ENCODE measurements at regions not wholly inside any gene's neighbourhood (a gene's known extent, or its start where the extent isn't known, plus 50 kb on each side); places are given as distances from the start of the nearest gene placed in this dataset.

- H3K9me3 ChIP-seq (ENCODE audit: insufficient read depth, low read length, severe bottlenecking), result no peaks in the 10 kb centered on the region
- no peaks in the 10 kb centered on the region for H4K20me1 ChIP-seq (ENCODE audit: insufficient read depth, low read length)
- H3K4me3 ChIP-seq (ENCODE audit: low read depth in 1 of 2, low read length in 2 of 2), result no peak overlapping the region
- DNase-seq (no peak), ATAC-seq (ENCODE audit: insufficient read depth, low read depth) (no peak)
- H3K27ac ChIP-seq (ENCODE audit: low read length), result no peak overlapping the region
- H3K36me3 ChIP-seq (ENCODE audit: insufficient read depth, low read length), result no peaks in the 10 kb centered on the region
- no peaks in the 10 kb centered on the region for H3K79me2 ChIP-seq (ENCODE audit: insufficient read depth, low read length)
- no peaks in the 10 kb centered on the region for H3K27me3 ChIP-seq (ENCODE audit: insufficient read depth, low read length, poor library complexity)
- no peak overlapping the region for H2AFZ ChIP-seq (ENCODE audit: low read depth, low read length)
- no peaks in the 10 kb centered on the region for H3K4me1 ChIP-seq (ENCODE audit: insufficient read depth, low read length)
- no peak overlapping the region for H3K9ac ChIP-seq (ENCODE audit: low read depth, low read length)
- no peak overlapping the region for H3K4me2 ChIP-seq (ENCODE audit: insufficient read depth, low read length)
- no peak for TF ChIP-seq CTCF (IDR thresholded peaks at IDR 0.05; ENCODE audit: borderline replicate concordance, extremely low read depth, low read length, poor library complexity, severe bottlenecking)
- TF ChIP-seq EZH2 (IDR thresholded peaks at IDR 0.05; ENCODE audit: borderline replicate concordance, low read depth, low read length, severe bottlenecking), result no peak
Observed at GRCh38 chr6:133740218-133740617, 148.7 kb upstream of the TCF21 start.

GRCh38 chr6:133740816-133741215 is 148.1 kb upstream of the TCF21 start:
- H3K4me3 ChIP-seq (ENCODE audit: low read depth in 1 of 2, low read length in 2 of 2), result no peak overlapping the region
- DNase-seq (no peak), ATAC-seq (ENCODE audit: insufficient read depth, low read depth) (no peak)
- H4K20me1 ChIP-seq (ENCODE audit: insufficient read depth, low read length), result no peaks in the 10 kb centered on the region
- H3K36me3 ChIP-seq (ENCODE audit: insufficient read depth, low read length), result no peaks in the 10 kb centered on the region
- H3K4me2 ChIP-seq (ENCODE audit: insufficient read depth, low read length), result no peak overlapping the region
- TF ChIP-seq EZH2 (IDR thresholded peaks at IDR 0.05; ENCODE audit: borderline replicate concordance, low read depth, low read length, severe bottlenecking), result no peak
- no peaks in the 10 kb centered on the region for H3K9me3 ChIP-seq (ENCODE audit: insufficient read depth, low read length, severe bottlenecking)
- no peak overlapping the region for H2AFZ ChIP-seq (ENCODE audit: low read depth, low read length)
- H3K27ac ChIP-seq (ENCODE audit: low read length), result no peak overlapping the region
- H3K9ac ChIP-seq (ENCODE audit: low read depth, low read length), result no peak overlapping the region
- no peaks in the 10 kb centered on the region for H3K4me1 ChIP-seq (ENCODE audit: insufficient read depth, low read length)
- H3K79me2 ChIP-seq (ENCODE audit: insufficient read depth, low read length), result no peaks in the 10 kb centered on the region
- H3K27me3 ChIP-seq (ENCODE audit: insufficient read depth, low read length, poor library complexity), result no peaks in the 10 kb centered on the region

- no peak overlapping the region for H3K4me2 ChIP-seq (ENCODE audit: insufficient read depth, low read length)
- H3K9ac ChIP-seq (ENCODE audit: low read depth, low read length), result no peak overlapping the region
- H4K20me1 ChIP-seq (ENCODE audit: insufficient read depth, low read length), result no peaks in the 10 kb centered on the region
- no peak overlapping the region for H3K4me3 ChIP-seq (ENCODE audit: low read depth in 1 of 2, low read length in 2 of 2)
- no peaks in the 10 kb centered on the region for H3K4me1 ChIP-seq (ENCODE audit: insufficient read depth, low read length)
- DNase-seq, result no peak
- no peak for ATAC-seq (ENCODE audit: insufficient read depth, low read depth)
- H3K27ac ChIP-seq (ENCODE audit: low read length), result no peak overlapping the region
- no peaks in the 10 kb centered on the region for H3K36me3 ChIP-seq (ENCODE audit: insufficient read depth, low read length)
- H3K9me3 ChIP-seq (ENCODE audit: insufficient read depth, low read length, severe bottlenecking), result no peaks in the 10 kb centered on the region
- H3K79me2 ChIP-seq (ENCODE audit: insufficient read depth, low read length), result no peaks in the 10 kb centered on the region
- no peak for TF ChIP-seq EZH2 (IDR thresholded peaks at IDR 0.05; ENCODE audit: borderline replicate concordance, low read depth, low read length, severe bottlenecking)
- no peak for TF ChIP-seq CTCF (IDR thresholded peaks at IDR 0.05; ENCODE audit: borderline replicate concordance, extremely low read depth, low read length, poor library complexity, severe bottlenecking)
- no peaks in the 10 kb centered on the region for H3K27me3 ChIP-seq (ENCODE audit: insufficient read depth, low read length, poor library complexity)
- no peak overlapping the region for H2AFZ ChIP-seq (ENCODE audit: low read depth, low read length)
Observed at GRCh38 chr6:133741375-133741861, 147.5 kb upstream of the TCF21 start.

GRCh38 chr6:133743621-133744020 is 145.3 kb upstream of the TCF21 start:
- Histone ChIP-seq H3K9me3 (ENCODE audit: insufficient read depth, low read length, severe bottlenecking) (no peaks in the 10 kb centered on the region), H3K4me3 (ENCODE audit: low read depth in 1 of 2, low read length in 2 of 2) (no peak overlapping the region), H3K4me2 (ENCODE audit: insufficient read depth, low read length) (no peak overlapping the region), H2AFZ (ENCODE audit: low read depth, low read length) (no peak overlapping the region), H4K20me1 (ENCODE audit: insufficient read depth, low read length) (no peaks in the 10 kb centered on the region), H3K36me3 (ENCODE audit: insufficient read depth, low read length) (no peaks in the 10 kb centered on the region), H3K4me1 (ENCODE audit: insufficient read depth, low read length) (no peaks in the 10 kb centered on the region), H3K79me2 (ENCODE audit: insufficient read depth, low read length) (no peaks in the 10 kb centered on the region), H3K9ac (ENCODE audit: low read depth, low read length) (no peak overlapping the region), H3K27me3 (ENCODE audit: insufficient read depth, low read length, poor library complexity) (no peaks in the 10 kb centered on the region), H3K27ac (ENCODE audit: low read length) (no peak overlapping the region)
- ATAC-seq (ENCODE audit: insufficient read depth, low read depth) (no peak), DNase-seq (no peak)
- TF ChIP-seq CTCF (IDR thresholded peaks at IDR 0.05; ENCODE audit: borderline replicate concordance, extremely low read depth, low read length, poor library complexity, severe bottlenecking), result no peak
- TF ChIP-seq EZH2 (IDR thresholded peaks at IDR 0.05; ENCODE audit: borderline replicate concordance, low read depth, low read length, severe bottlenecking), result no peak

Data from DND-41 (cell line).